ENCODE measurements at regions not wholly inside any gene's neighbourhood (a gene's known extent, or its start where the extent isn't known, plus 50 kb on each side); places are given as distances from the start of the nearest gene placed in this dataset.

DNA sequence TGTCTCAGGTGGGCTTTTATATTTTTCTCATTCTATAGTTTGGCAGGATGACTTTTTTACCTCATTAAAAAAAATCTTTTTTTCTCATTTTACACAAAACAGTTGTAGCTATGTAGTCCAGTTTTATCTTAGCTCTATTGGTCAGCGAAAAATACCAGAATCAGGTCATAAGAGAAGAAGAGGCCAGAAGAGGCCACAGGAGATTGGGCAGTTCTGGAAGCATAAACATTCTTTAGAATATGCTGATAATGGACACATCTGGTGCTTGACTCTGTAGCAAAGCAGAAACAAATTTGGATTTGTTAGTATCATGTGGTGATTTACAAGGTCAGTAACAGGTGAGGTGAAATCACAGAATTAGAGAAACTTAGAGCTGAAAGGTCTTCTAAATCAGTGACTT, 66.6 kb upstream of the ARHGAP24 start:
- WGBS, 2 experiments (ENCODE audit: insufficient coverage in 2 of 2) = 100% methylated on average over 1 of the region's 1 CpG
- H3K27ac ChIP-seq (ENCODE audit: low read depth, low read length, severe bottlenecking) = no peak overlapping the region
- no peak overlapping the region for H3K4me3 ChIP-seq (ENCODE audit: extremely low read depth, insufficient read depth, low read length, poor library complexity, severe bottlenecking)
- H3K36me3 ChIP-seq (ENCODE audit: control insufficient read depth, insufficient read depth, low read length) = no peaks in the 10 kb centered on the region
- H3K9me3 ChIP-seq (ENCODE audit: control insufficient read depth, low read length) = no peaks in the 10 kb centered on the region
- H3K4me1 ChIP-seq (ENCODE audit: control insufficient read depth, insufficient read depth, low read length, poor library complexity, severe bottlenecking) = peaks cover 17% of the 10 kb centered on the region

DNA sequence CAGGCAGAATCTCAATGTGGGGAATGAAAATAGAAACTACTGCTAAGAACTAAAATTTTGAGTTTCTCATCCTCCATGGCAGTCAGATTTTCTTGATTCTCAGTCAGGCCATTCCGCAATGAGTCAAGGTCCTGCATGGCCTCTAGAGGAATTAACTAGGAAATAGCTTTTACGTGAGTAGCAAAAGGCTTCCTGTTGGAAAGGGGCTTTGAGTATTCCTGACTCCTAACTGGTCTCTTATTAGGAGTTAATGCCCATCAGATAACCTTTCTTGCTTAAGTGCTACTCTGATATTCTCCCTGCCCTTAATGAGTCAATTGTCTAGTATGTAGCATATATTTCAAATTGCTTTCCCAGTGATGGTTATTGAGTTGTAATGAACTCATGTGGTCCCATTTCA, 65.7 kb upstream of the ARHGAP24 start:
- no peaks in the 10 kb centered on the region for H3K36me3 ChIP-seq (ENCODE audit: control insufficient read depth, insufficient read depth, low read length)
- peak overlapping the region; percentile 41 for H3K27ac ChIP-seq (ENCODE audit: low read depth, low read length, severe bottlenecking)
- peaks cover 17% of the 10 kb centered on the region for H3K4me1 ChIP-seq (ENCODE audit: control insufficient read depth, insufficient read depth, low read length, poor library complexity, severe bottlenecking)
- H3K9me3 ChIP-seq (ENCODE audit: control insufficient read depth, low read length) = no peaks in the 10 kb centered on the region
- no peak overlapping the region for H3K4me3 ChIP-seq (ENCODE audit: extremely low read depth, insufficient read depth, low read length, poor library complexity, severe bottlenecking)
- WGBS, 2 experiments (ENCODE audit: insufficient coverage in 2 of 2) = 80 to 86% methylated on average over 2 of the region's 2 CpGs

DNA sequence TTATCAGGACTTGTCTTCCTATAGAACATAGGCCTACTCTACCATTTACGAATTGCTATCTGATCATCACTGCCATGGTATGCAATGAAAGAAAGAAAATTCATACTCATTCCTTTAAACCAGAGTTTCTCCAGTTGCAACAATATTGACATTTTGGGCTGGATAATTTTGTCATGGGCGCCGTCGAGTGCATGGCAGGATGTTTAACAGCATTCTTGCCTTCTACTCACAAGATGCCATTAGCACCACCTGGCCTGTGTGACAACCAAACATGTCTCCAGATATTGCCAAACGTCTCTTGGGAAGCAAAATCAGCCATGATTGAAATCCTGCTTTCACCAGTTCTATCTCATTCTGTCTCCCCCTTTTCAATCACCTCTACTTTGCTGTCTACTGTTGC, 63.6 kb upstream of the ARHGAP24 start:
- Histone ChIP-seq H3K27ac (ENCODE audit: low read depth, low read length, severe bottlenecking) (no peak overlapping the region), H3K4me1 (ENCODE audit: control insufficient read depth, insufficient read depth, low read length, poor library complexity, severe bottlenecking) (peaks cover 17% of the 10 kb centered on the region), H3K36me3 (ENCODE audit: control insufficient read depth, insufficient read depth, low read length) (no peaks in the 10 kb centered on the region), H3K4me3 (ENCODE audit: extremely low read depth, insufficient read depth, low read length, poor library complexity, severe bottlenecking) (no peak overlapping the region), H3K9me3 (ENCODE audit: control insufficient read depth, low read length) (no peaks in the 10 kb centered on the region)
- WGBS, 2 experiments (ENCODE audit: insufficient coverage in 2 of 2) = 92 to 95% methylated on average over 4 of the region's 5 CpGs

DNA sequence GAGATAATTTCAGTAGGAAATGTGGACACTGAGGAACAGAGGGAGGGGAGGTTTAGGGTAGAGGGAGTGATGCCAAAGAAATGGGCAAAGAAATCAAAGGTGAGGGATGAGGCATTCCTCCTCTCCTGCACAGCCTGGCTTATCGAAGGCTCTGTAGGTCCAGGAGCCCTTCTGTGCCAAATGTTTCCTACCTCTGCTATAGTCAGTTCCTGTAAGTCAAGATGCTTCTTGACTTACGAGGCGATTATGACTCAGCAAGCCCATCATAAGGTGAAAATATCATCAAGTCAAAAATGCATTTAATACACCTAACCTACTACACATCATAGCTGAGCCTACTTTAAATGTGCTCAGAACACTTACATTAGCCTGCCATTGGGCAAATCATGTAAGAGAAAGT, 60.0 kb upstream of the ARHGAP24 start:
- H3K4me1 ChIP-seq (ENCODE audit: control insufficient read depth, insufficient read depth, low read length, poor library complexity, severe bottlenecking) = peaks cover under 1% of the 10 kb centered on the region
- no peak overlapping the region for H3K27ac ChIP-seq (ENCODE audit: low read depth, low read length, severe bottlenecking)
- 40 to 50% methylated on average over 2 of the region's 3 CpGs for WGBS, 2 experiments (ENCODE audit: insufficient coverage in 2 of 2)
- H3K4me3 ChIP-seq (ENCODE audit: extremely low read depth, insufficient read depth, low read length, poor library complexity, severe bottlenecking) = no peak overlapping the region
- no peaks in the 10 kb centered on the region for H3K36me3 ChIP-seq (ENCODE audit: control insufficient read depth, insufficient read depth, low read length)
- H3K9me3 ChIP-seq (ENCODE audit: control insufficient read depth, low read length) = no peaks in the 10 kb centered on the region

DNA sequence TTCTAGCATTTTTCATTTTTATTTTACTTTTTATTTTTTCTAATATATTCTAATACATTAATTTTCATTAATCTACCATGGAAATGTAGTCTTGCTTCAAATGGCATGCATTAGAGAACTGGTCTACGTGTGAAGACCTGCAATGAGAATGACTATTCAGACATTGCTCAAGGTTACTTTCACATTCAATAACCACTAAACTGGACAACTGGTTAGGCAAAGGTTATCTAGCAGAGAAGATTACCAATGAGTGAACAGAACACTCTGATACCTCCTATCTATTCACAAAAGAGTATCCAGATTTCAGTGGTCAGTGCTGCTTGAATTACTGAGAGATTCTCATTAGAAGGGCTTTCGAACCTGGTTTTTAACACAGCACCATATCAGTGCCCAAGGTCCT, 58.9 kb upstream of the ARHGAP24 start:
- H3K4me1 ChIP-seq (ENCODE audit: control insufficient read depth, insufficient read depth, low read length, poor library complexity, severe bottlenecking) = no peaks in the 10 kb centered on the region
- WGBS, 2 experiments (ENCODE audit: insufficient coverage in 2 of 2) = 84 to 100% methylated on average over 2 of the region's 2 CpGs
- H3K9me3 ChIP-seq (ENCODE audit: control insufficient read depth, low read length) = no peaks in the 10 kb centered on the region
- H3K36me3 ChIP-seq (ENCODE audit: control insufficient read depth, insufficient read depth, low read length) = no peaks in the 10 kb centered on the region
- H3K4me3 ChIP-seq (ENCODE audit: extremely low read depth, insufficient read depth, low read length, poor library complexity, severe bottlenecking) = no peak overlapping the region
- no peak overlapping the region for H3K27ac ChIP-seq (ENCODE audit: low read depth, low read length, severe bottlenecking)

DNA sequence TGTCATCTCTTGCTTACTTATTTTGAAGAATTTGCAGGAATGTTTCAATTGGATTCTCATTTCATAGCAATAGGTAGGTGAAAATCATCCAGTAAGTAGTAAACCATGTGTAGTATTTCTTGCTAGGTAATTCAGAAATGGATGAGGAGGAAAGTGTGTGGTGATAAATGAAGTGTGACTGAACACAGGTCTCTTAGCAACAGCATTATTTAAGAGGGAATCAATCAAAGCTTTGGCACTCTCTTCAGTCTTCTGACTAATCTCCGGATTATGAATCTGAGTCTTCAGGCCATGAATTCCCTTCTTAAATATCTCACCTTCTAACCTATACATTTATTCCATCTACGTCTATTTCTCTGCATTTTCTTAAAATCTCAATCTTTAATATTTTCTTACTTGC, 55.8 kb upstream of the ARHGAP24 start:
- H3K27ac ChIP-seq (ENCODE audit: low read depth, low read length, severe bottlenecking) = no peak overlapping the region
- no peaks in the 10 kb centered on the region for H3K9me3 ChIP-seq (ENCODE audit: control insufficient read depth, low read length)
- 88% methylated on average over 1 to 2 of the region's 2 CpGs for WGBS, 2 experiments (ENCODE audit: insufficient coverage in 2 of 2)
- H3K36me3 ChIP-seq (ENCODE audit: control insufficient read depth, insufficient read depth, low read length) = no peaks in the 10 kb centered on the region
- no peak overlapping the region for H3K4me3 ChIP-seq (ENCODE audit: extremely low read depth, insufficient read depth, low read length, poor library complexity, severe bottlenecking)
- H3K4me1 ChIP-seq (ENCODE audit: control insufficient read depth, insufficient read depth, low read length, poor library complexity, severe bottlenecking) = no peaks in the 10 kb centered on the region

DNA sequence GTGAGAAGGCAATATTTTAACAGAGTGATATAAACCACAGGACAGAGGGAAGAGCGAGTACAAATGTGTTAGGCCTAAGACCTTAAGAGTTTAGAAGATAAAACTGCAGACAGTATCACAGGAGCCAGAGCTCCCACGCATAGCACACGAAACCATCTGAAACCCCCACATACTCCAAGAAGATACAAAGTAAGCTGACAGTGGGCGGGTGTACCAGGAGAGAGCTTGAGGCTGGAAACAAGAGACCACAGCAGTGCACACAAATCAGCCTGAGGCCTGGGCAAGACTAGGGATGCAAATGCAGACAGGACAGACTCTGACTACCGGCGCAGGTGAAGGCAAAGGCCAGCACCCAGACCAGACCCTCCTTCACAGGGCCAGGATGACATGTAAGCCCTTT, 54.1 kb upstream of the ARHGAP24 start:
- 86 to 87% methylated on average over 1 to 3 of the region's 6 CpGs for WGBS, 2 experiments (ENCODE audit: insufficient coverage in 2 of 2)

DNA sequence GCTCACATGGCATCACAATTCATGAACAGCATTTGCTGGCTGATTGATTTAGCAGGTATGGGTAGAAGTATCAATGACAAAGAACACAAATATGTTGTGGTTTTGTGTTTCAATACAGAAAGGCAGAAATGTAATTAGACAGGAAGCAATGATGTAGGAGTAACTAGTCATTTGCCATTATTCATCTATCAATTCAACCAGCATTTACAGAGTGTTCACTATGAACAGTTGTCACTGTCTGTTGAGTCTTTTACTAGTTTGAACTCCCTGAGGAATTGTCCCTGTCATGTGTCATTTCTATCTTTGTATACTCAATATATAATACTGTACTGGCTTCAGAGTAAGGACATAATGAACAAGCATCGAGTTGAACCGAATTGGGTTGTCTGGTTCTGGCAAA, 51.5 kb upstream of the ARHGAP24 start:
- Histone ChIP-seq H3K9me3 (ENCODE audit: control insufficient read depth, low read length) (no peaks in the 10 kb centered on the region), H3K4me3 (ENCODE audit: extremely low read depth, insufficient read depth, low read length, poor library complexity, severe bottlenecking) (no peak overlapping the region), H3K36me3 (ENCODE audit: control insufficient read depth, insufficient read depth, low read length) (no peaks in the 10 kb centered on the region), H3K27ac (ENCODE audit: low read depth, low read length, severe bottlenecking) (no peak overlapping the region), H3K4me1 (ENCODE audit: control insufficient read depth, insufficient read depth, low read length, poor library complexity, severe bottlenecking) (no peaks in the 10 kb centered on the region)
- WGBS, 2 experiments (ENCODE audit: insufficient coverage in 2 of 2) = no CpG with 5 or more reads among the region's 2 CpGs

More for the DNA sequence above, 54.1 kb upstream of the ARHGAP24 start:
- Histone ChIP-seq H3K4me3 (ENCODE audit: extremely low read depth, insufficient read depth, low read length, poor library complexity, severe bottlenecking) (no peak overlapping the region), H3K4me1 (ENCODE audit: control insufficient read depth, insufficient read depth, low read length, poor library complexity, severe bottlenecking) (no peaks in the 10 kb centered on the region), H3K9me3 (ENCODE audit: control insufficient read depth, low read length) (no peaks in the 10 kb centered on the region), H3K27ac (ENCODE audit: low read depth, low read length, severe bottlenecking) (no peak overlapping the region), H3K36me3 (ENCODE audit: control insufficient read depth, insufficient read depth, low read length) (no peaks in the 10 kb centered on the region)
